ENCODE measurements at regions not wholly inside any gene's neighbourhood (a gene's known extent, or its start where the extent isn't known, plus 50 kb on each side); places are given as distances from the start of the nearest gene placed in this dataset.
"Not testable (repeated sequence)": the region's sequence is repeated elsewhere in the genome, so short reads cannot be mapped to it uniquely, and the experiment has no call there.

GRCh38 chr3:164380156-164380555, 698.1 kb downstream of the SI start:
- DNase-seq: no peak

GRCh38 chr3:164377466-164377865, 700.8 kb downstream of the SI start:
- DNase-seq: no peak

GRCh38 chr3:164375995-164376394, 702.3 kb downstream of the SI start:
- no peak for DNase-seq

GRCh38 chr3:164375538-164375937, 702.8 kb downstream of the SI start:
- DNase-seq: no peak

GRCh38 chr3:164371681-164372080, 706.6 kb downstream of the SI start:
- DNase-seq: no peak

GRCh38 chr3:164370970-164371369, 707.3 kb downstream of the SI start:
- no peak for DNase-seq

GRCh38 chr3:164365242-164365641, 713.1 kb downstream of the SI start:
- DNase-seq: no peak

GRCh38 chr3:164364111-164364510, 714.2 kb downstream of the SI start:
- no peak for DNase-seq

- DNase-seq: no peak
These were observed 717.4 kb downstream of the SI start for GRCh38 chr3:164360738-164361406.

GRCh38 chr3:164360078-164360578, 718.2 kb downstream of the SI start:
- no peak for DNase-seq

- no peak for DNase-seq
These were observed 725.3 kb downstream of the SI start for GRCh38 chr3:164352991-164353390.

GRCh38 chr3:164351131-164351530, 727.2 kb downstream of the SI start:
- DNase-seq: no peak

GRCh38 chr3:164342206-164342605, 736.1 kb downstream of the SI start:
- DNase-seq: not testable (repeated sequence)

- DNase-seq: no peak
These were observed 737.2 kb downstream of the SI start for GRCh38 chr3:164341086-164341485.

- DNase-seq: no peak
These were observed 738.0 kb downstream of the SI start for GRCh38 chr3:164340273-164340672.

- DNase-seq: no peak
These were observed 745.2 kb downstream of the SI start for GRCh38 chr3:164332831-164333802.

GRCh38 chr3:164326714-164327113, 751.6 kb downstream of the SI start:
- no peak for DNase-seq

GRCh38 chr3:164320962-164321361, 757.3 kb downstream of the SI start:
- DNase-seq: no peak

GRCh38 chr3:164306042-164306441, 772.3 kb downstream of the SI start:
- no peak for DNase-seq

GRCh38 chr3:164303894-164304293, 774.4 kb downstream of the SI start:
- DNase-seq: no peak

- DNase-seq: no peak
These were observed 775.7 kb downstream of the SI start for GRCh38 chr3:164302622-164303021.

- not testable (repeated sequence) for DNase-seq
These were observed 786.8 kb downstream of the SI start for GRCh38 chr3:164291486-164291885.
